Tibial nerve (tissue), 4 donors: ENCODE measurements at regions not wholly inside any gene's neighbourhood (a gene's known extent, or its start where the extent isn't known, plus 50 kb on each side); places are given as distances from the start of the nearest gene placed in this dataset. TPM values are rescaled to one million over a fixed set of nuclear protein-coding genes. Genes with fewer than 3 reads are reported as not detected.

ENCODE experiments used
- DNase-seq, 2 donors: peaks; one replicate each; pipeline ENCODE4 v3.0.0-alpha.2; 2019; ENCODE audit warnings: low spot score in 2 of 2
- H3K27ac ChIP-seq, 4 donors: fragments of 200-600 bp; sonication (generic) in 3 of 4; one replicate each; pipeline ENCODE4 v1.5.1; 2017 to 2019; ENCODE audit warnings: mild to moderate bottlenecking in 1 of 4
- H3K27me3 ChIP-seq, 2 donors: fragments of 200-600 bp; sonication (generic) in 1 of 2; one replicate each; pipeline versions ENCODE4 v1.5.1 to v1.6.0; 2017 to 2019
- H3K36me3 ChIP-seq, 3 donors: fragments of 200-600 bp; sonication (generic); one replicate each; pipeline ENCODE4 v1.5.1; 2018 to 2019
- H3K4me1 ChIP-seq, 4 donors: fragments of 200-600 bp; sonication (generic) in 3 of 4; one replicate each; pipeline ENCODE4 v1.5.1; 2017 to 2019
- H3K4me3 ChIP-seq, 4 donors: fragments of 200-600 bp; sonication (generic) in 3 of 4; one replicate each; pipeline ENCODE4 v1.5.1; 2017 to 2019; ENCODE audit warnings: mild to moderate bottlenecking in 1 of 4, moderate library complexity in 1 of 4
- H3K9me3 ChIP-seq, 4 donors: fragments of 200-600 bp; sonication (generic) in 3 of 4; one replicate each; pipeline ENCODE4 v1.5.1; 2017 to 2019
- EP300 ChIP-seq, 2 donors: sonication (generic); formaldehyde crosslinking; IDR thresholded peaks; one replicate each; pipeline ENCODE4 v1.6.1; 2017; ENCODE audit warnings: antibody characterized with exemption in 2 of 2, mild to moderate bottlenecking in 1 of 2
- POLR2A ChIP-seq, 2 donors: fragments of 450-650 bp; IDR thresholded peaks; one replicate each; pipeline ENCODE4 v1.6.1; 2017; ENCODE audit warnings: antibody characterized with exemption in 2 of 2, mild to moderate bottlenecking in 2 of 2, moderate library complexity in 2 of 2
- WGBS, 2 donors: methylation state at CpG; one replicate each; pipeline ENCODE4 v1.1.5; 2018; 5-methylcytosine and 5-hydroxymethylcytosine counted together
- small RNA-seq: library from RNA; depleted of rRNA; stranded (forward); fragments of <200 nt; gene quantifications from one replicate; pipeline ENCODE3, GENCODE V24; 2016
- TF ChIP-seq, protein P1 (sequence below), 5 experiments: fragments of 200-600 bp in 3 of 5; fragments of 450-650 bp in 2 of 5; sonication (generic) in 3 of 5; IDR thresholded peaks; one replicate each; pipeline ENCODE4 v1.5.1; 2016 to 2019; ENCODE audit warnings: antibody characterized with exemption in 5 of 5, mild to moderate bottlenecking in 3 of 5, moderate library complexity in 2 of 5

DNA sequence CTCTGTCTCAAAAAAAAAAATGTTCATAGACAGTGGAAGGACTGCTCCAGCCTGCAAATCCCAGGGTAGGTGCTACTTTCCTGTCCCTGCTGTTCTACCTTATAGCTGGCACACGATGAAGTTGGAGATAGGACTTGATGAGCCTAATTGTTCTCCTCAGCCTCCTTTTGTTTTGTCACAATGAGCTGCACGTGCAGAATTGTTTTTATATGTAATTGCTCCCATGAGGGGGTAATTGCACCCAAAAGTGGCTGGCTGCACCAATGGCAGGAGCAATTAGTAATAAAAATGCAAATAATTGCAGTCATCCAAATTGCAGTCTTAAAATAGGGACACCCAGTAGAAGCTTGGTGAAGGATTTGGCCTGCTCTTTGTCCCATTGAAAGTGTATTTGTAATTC is 63.0 kb upstream of the PFN2 start:
- H3K9me3 ChIP-seq = no peaks in the 10 kb centered on the region
- H3K27me3 ChIP-seq = no peaks in the 10 kb centered on the region
- no peak overlapping the region for H3K27ac ChIP-seq
- H3K36me3 ChIP-seq = no peaks in the 10 kb centered on the region
- WGBS, 2 donors = 34 to 47% methylated on average over 2 of the region's 2 CpGs
- no peak for DNase-seq
- no peak overlapping the region for H3K4me3 ChIP-seq
- H3K4me1 ChIP-seq = no peaks in the 10 kb centered on the region
- TF ChIP-seq EP300 (IDR thresholded peaks at IDR 0.05) (no peak), POLR2A (IDR thresholded peaks at IDR 0.05) (no peak)
- TF ChIP-seq, protein P1, sequence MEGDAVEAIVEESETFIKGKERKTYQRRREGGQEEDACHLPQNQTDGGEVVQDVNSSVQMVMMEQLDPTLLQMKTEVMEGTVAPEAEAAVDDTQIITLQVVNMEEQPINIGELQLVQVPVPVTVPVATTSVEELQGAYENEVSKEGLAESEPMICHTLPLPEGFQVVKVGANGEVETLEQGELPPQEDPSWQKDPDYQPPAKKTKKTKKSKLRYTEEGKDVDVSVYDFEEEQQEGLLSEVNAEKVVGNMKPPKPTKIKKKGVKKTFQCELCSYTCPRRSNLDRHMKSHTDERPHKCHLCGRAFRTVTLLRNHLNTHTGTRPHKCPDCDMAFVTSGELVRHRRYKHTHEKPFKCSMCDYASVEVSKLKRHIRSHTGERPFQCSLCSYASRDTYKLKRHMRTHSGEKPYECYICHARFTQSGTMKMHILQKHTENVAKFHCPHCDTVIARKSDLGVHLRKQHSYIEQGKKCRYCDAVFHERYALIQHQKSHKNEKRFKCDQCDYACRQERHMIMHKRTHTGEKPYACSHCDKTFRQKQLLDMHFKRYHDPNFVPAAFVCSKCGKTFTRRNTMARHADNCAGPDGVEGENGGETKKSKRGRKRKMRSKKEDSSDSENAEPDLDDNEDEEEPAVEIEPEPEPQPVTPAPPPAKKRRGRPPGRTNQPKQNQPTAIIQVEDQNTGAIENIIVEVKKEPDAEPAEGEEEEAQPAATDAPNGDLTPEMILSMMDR (IDR thresholded peaks at IDR 0.05) = no peak

DNA sequence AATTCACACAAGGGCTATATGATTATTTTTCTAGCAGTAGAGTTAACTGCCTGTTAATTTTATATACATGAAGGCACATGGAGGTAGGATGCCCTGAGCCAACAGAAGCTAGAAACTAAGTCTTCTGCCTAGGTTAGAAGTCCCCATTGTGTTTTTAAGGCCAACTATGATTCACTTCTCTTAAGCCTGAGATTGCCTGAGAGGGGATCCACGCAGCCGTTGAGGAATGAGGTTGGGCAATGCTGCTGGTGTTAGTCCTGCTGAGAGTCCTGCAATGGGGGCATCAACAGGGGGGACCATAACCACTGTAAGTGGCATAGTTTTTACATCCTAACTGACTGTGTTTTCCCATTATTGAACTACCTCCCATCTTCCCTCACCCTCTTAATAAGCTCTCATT is 60.1 kb upstream of the PFN2 start:
- no peak for DNase-seq
- peaks cover 0 to 8% (median 0%) of the 10 kb centered on the region in 4 donors for H3K9me3 ChIP-seq
- no peak overlapping the region for H3K27ac ChIP-seq
- H3K27me3 ChIP-seq = no peaks in the 10 kb centered on the region
- H3K36me3 ChIP-seq = no peaks in the 10 kb centered on the region
- 85 to 91% methylated on average over 2 of the region's 2 CpGs for WGBS, 2 donors
- H3K4me1 ChIP-seq = no peaks in the 10 kb centered on the region
- TF ChIP-seq POLR2A (IDR thresholded peaks at IDR 0.05) = no peak
- TF ChIP-seq, protein P1 (IDR thresholded peaks at IDR 0.05) = no peak
- no peak for TF ChIP-seq EP300 (IDR thresholded peaks at IDR 0.05)
- H3K4me3 ChIP-seq = no peak overlapping the region

DNA sequence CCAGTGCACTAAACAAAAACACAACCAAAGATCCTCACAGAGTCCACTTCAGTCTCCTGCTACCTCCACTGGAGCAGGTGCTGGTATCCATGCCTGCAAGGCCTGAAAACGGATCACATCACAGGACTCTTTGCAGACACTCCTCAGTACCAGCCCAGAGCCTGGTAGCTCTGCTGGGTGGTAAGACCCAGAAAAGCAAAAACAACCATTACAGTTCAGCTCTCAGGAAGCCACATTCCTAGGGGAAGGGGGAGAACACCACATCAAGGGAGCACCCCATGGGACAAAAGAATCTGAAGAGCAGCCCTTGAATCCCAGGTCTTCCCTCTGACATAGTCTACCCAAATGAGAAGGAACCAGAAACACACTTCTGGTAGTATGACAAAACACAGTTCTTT is 52.5 kb upstream of the PFN2 start:
- H3K27ac ChIP-seq = no peak overlapping the region
- no peak overlapping the region for H3K4me3 ChIP-seq
- no peaks in the 10 kb centered on the region for H3K36me3 ChIP-seq
- peaks cover 0 to 36% (median 0%) of the 10 kb centered on the region in 4 donors for H3K9me3 ChIP-seq
- H3K4me1 ChIP-seq = no peaks in the 10 kb centered on the region
- TF ChIP-seq POLR2A (IDR thresholded peaks at IDR 0.05) (no peak), EP300 (IDR thresholded peaks at IDR 0.05) (no peak)
- TF ChIP-seq, protein P1 (IDR thresholded peaks at IDR 0.05) = no peak
- 94 to 100% methylated on average over 1 of the region's 1 CpG for WGBS, 2 donors
- H3K27me3 ChIP-seq = no peaks in the 10 kb centered on the region
- DNase-seq = no peak

DNA sequence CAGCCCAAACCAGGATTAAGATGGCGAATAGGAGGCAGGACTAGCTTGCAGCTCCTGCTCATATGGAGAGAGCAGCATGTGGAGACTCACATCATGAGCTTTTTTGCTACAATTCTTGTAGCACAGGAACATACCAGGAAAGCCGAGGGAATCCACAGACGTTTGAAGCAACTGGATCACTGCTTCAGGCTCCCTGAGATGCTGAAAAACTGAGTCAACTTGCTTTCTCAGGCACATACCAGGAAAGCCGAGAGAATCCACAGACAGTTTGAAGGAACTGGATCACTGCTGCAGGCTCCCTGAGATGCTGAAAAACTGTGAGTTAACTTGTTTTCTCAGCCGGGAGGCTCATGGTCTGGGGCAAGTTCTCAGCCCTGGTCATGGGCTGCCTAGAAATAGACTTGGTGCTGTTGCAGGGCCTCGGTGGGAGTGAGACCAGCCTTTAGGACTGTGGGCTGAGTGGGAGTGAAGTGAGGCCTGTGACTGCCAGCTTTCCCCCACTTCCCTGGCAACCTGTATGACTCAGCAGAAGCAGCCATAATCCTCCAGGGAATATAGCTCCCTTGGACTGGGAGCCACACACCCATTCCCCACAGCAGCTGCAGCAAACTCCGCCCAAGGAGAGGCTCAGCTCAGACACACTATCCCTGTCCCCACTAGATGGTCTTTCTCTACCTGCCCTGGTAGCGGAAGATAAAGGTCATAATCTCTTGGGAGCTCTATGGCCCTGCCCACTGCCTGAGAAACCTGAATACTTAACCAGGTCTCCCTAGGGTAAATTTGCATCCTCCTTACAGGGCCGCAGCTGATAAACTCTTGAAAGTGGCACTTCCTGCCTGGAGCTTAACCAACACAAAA is 51.9 kb upstream of the PFN2 start:
- TF ChIP-seq EP300 (IDR thresholded peaks at IDR 0.05) (no peak), POLR2A (IDR thresholded peaks at IDR 0.05) (no peak)
- TF ChIP-seq, protein P1 (IDR thresholded peaks at IDR 0.05) = no peak
- WGBS, 2 donors = 87 to 92% methylated on average over 8 to 9 of the region's 9 CpGs

DNA sequence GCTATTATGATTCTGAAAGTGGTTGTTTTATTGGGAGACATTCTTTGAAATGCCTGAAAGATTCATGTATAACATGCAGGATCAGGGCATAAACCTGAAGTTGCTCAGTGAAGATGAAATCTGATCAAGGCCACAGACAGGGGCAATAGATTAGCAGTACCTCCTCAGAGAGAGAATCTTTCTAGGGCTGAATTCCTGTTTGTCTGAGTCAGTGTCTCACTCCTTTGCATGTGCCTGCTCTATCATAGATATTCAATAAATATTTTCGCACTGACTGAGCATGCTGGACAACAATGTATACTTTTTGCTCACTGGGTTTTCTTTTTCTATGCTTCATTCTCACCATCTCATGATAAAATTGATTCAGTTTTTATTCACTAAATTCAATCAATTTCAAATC is 49.8 kb upstream of the PFN2 start:
- Histone ChIP-seq H3K4me1 (no peaks in the 10 kb centered on the region), H3K27ac (no peak overlapping the region), H3K27me3 (no peaks in the 10 kb centered on the region), H3K9me3 (peaks cover 0 to 28% (median 0%) of the 10 kb centered on the region in 4 donors), H3K36me3 (no peaks in the 10 kb centered on the region), H3K4me3 (no peak overlapping the region)
- 92 to 97% methylated on average over 1 of the region's 1 CpG for WGBS, 2 donors
- no peak for TF ChIP-seq EP300 (IDR thresholded peaks at IDR 0.05)
- DNase-seq = no peak

More for the DNA sequence above, 51.9 kb upstream of the PFN2 start:
- no peak overlapping the region for H3K27ac ChIP-seq
- no peak for DNase-seq
- no peaks in the 10 kb centered on the region for H3K4me1 ChIP-seq
- no peaks in the 10 kb centered on the region for H3K27me3 ChIP-seq
- peaks cover 0 to 35% (median 0%) of the 10 kb centered on the region in 4 donors for H3K9me3 ChIP-seq
- no peaks in the 10 kb centered on the region for H3K36me3 ChIP-seq
- H3K4me3 ChIP-seq = no peak overlapping the region

Small RNA genes in the stretch of these regions (small RNA-seq; reads per million reads assigned to genes)
- not detected for gene RF00004
- gene RPL32P9 = not detected
